Skeletal muscle tissue (tissue), 3 donors: ENCODE measurements at regions not wholly inside any gene's neighbourhood (a gene's known extent, or its start where the extent isn't known, plus 50 kb on each side); places are given as distances from the start of the nearest gene placed in this dataset.

Experiments used
- H3K27ac ChIP-seq: one replicate; pipeline ENCODE4 v1.7.0; 2013; ENCODE audit warnings: mild to moderate bottlenecking, low read depth, low read length, inconsistent platforms
- H3K27me3 ChIP-seq, 3 donors: one replicate each; pipeline ENCODE4 v1.7.0; 2013; ENCODE audit warnings: low read length in 3 of 3; ENCODE audit not compliant: control insufficient read depth in 3 of 3, insufficient read depth in 3 of 3
- H3K36me3 ChIP-seq, 3 donors: one replicate each; pipeline ENCODE4 v1.7.0; 2013; ENCODE audit warnings: low read length in 3 of 3; ENCODE audit not compliant: control insufficient read depth in 3 of 3, insufficient read depth in 3 of 3
- H3K4me1 ChIP-seq, 3 donors: one replicate each; pipeline ENCODE4 v1.7.0; 2013; ENCODE audit warnings: low read length in 3 of 3, mild to moderate bottlenecking in 3 of 3; ENCODE audit not compliant: control insufficient read depth in 3 of 3, insufficient read depth in 3 of 3
- H3K4me3 ChIP-seq, 3 donors: one replicate each; pipeline ENCODE4 v1.7.0; 2013; ENCODE audit warnings: low read length in 3 of 3
- H3K9ac ChIP-seq, 3 donors: one replicate each; pipeline ENCODE4 v1.7.0; 2013; ENCODE audit warnings: low read length in 3 of 3, mild to moderate bottlenecking in 3 of 3, moderate library complexity in 2 of 3, low read depth in 1 of 3
- H3K9me3 ChIP-seq, 3 donors: one replicate each; pipeline ENCODE4 v1.7.0; 2013; ENCODE audit warnings: low read length in 3 of 3; ENCODE audit not compliant: control insufficient read depth in 3 of 3
- donor health status: Osteomylitis.

GRCh38 chr20:25135031-25135430 lies 53.1 kb upstream of the VSX1 start:
- H3K27ac ChIP-seq = no peak overlapping the region
- no peaks in the 10 kb centered on the region for H3K36me3 ChIP-seq
- H3K9ac ChIP-seq = no peak overlapping the region

GRCh38 chr20:25136056-25136455 lies 54.1 kb upstream of the VSX1 start:
- no peaks in the 10 kb centered on the region for H3K36me3 ChIP-seq
- H3K9ac ChIP-seq = no peak overlapping the region
- H3K27me3 ChIP-seq = peaks cover 0 to 16% (median 1%) of the 10 kb centered on the region in 3 donors
- peaks cover 0 to 5% (median 2%) of the 10 kb centered on the region in 3 donors for H3K4me1 ChIP-seq
- no peaks in the 10 kb centered on the region for H3K9me3 ChIP-seq
- H3K4me3 ChIP-seq = no peak overlapping the region
- H3K27ac ChIP-seq = no peak overlapping the region

More at GRCh38 chr20:25135031-25135430, 53.1 kb upstream of the VSX1 start:
- H3K9me3 ChIP-seq = no peaks in the 10 kb centered on the region
- H3K4me1 ChIP-seq = peaks cover 0 to 5% (median 2%) of the 10 kb centered on the region in 3 donors
- peaks cover 0 to 8% (median 0%) of the 10 kb centered on the region in 3 donors for H3K27me3 ChIP-seq
- H3K4me3 ChIP-seq = no peak overlapping the region

GRCh38 chr20:25136643-25137559 lies 55.0 kb upstream of the VSX1 start:
- no peaks in the 10 kb centered on the region for H3K36me3 ChIP-seq
- H3K9ac ChIP-seq = no peak overlapping the region
- H3K27me3 ChIP-seq = peaks cover 0 to 19% (median 10%) of the 10 kb centered on the region in 3 donors
- H3K27ac ChIP-seq = no peak overlapping the region
- no peaks in the 10 kb centered on the region for H3K9me3 ChIP-seq
- no peak overlapping the region for H3K4me3 ChIP-seq
- peaks cover 0 to 5% (median 2%) of the 10 kb centered on the region in 3 donors for H3K4me1 ChIP-seq

- peaks cover 0 to 25% (median 14%) of the 10 kb centered on the region in 3 donors for H3K27me3 ChIP-seq
- no peak overlapping the region for H3K4me3 ChIP-seq
- H3K9me3 ChIP-seq = no peaks in the 10 kb centered on the region
- no peak overlapping the region for H3K9ac ChIP-seq
- H3K36me3 ChIP-seq = no peaks in the 10 kb centered on the region
- H3K27ac ChIP-seq = no peak overlapping the region
- H3K4me1 ChIP-seq = peaks cover 0 to 5% (median 2%) of the 10 kb centered on the region in 3 donors
Observed at GRCh38 chr20:25139029-25139705, 56.3 kb upstream of the ENTPD6 start.

GRCh38 chr20:25140968-25141367 lies 54.5 kb upstream of the ENTPD6 start:
- Histone ChIP-seq H3K27ac (no peak overlapping the region), H3K9ac (no peak overlapping the region), H3K4me3 (no peak overlapping the region), H3K36me3 (no peaks in the 10 kb centered on the region), H3K4me1 (peaks cover 0 to 5% (median 5%) of the 10 kb centered on the region in 3 donors), H3K9me3 (no peaks in the 10 kb centered on the region), H3K27me3 (peaks cover 3 to 29% (median 18%) of the 10 kb centered on the region in 3 donors)

GRCh38 chr20:25142435-25142834 lies 53.1 kb upstream of the ENTPD6 start:
- peaks cover 0 to 4% (median 0%) of the 10 kb centered on the region in 3 donors for H3K4me1 ChIP-seq
- no peak overlapping the region for H3K27ac ChIP-seq
- no peak overlapping the region for H3K9ac ChIP-seq
- peaks cover 13 to 42% (median 29%) of the 10 kb centered on the region in 3 donors for H3K27me3 ChIP-seq
- no peaks in the 10 kb centered on the region for H3K36me3 ChIP-seq
- no peaks in the 10 kb centered on the region for H3K9me3 ChIP-seq
- no peak overlapping the region for H3K4me3 ChIP-seq

- H3K4me3 ChIP-seq = no peak overlapping the region
- peaks cover 5 to 12% (median 6%) of the 10 kb centered on the region in 3 donors for H3K4me1 ChIP-seq
- H3K27ac ChIP-seq = no peak overlapping the region
- no peaks in the 10 kb centered on the region for H3K36me3 ChIP-seq
- H3K9me3 ChIP-seq = no peaks in the 10 kb centered on the region
- peaks cover 32 to 57% (median 55%) of the 10 kb centered on the region in 3 donors for H3K27me3 ChIP-seq
- H3K9ac ChIP-seq = no peak overlapping the region
Observed at GRCh38 chr20:25145131-25145530, 50.4 kb upstream of the ENTPD6 start.
